ENCODE measurements at regions not wholly inside any gene's neighbourhood (a gene's known extent, or its start where the extent isn't known, plus 50 kb on each side); places are given as distances from the start of the nearest gene placed in this dataset.

DNA sequence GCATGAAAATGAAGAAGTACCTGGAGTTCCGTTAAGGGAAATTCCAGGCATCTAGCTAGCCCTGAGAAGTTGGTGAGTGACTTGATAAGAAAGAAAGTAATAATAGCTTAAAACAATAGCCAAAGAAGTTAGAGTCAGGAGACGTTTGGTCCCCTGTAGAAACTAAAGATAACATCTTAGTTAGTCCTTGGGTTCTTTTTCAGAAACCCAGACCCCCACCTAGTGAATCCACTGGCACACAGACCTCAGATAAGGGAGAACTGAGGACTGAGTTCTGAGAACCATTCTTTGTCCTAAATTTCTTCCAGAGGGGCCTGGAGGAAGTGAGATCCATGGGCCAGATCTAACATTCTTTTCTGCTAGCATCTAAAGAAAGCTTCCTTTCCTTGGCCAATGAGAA, 335.4 kb downstream of the SLC4A3 start:
- peaks cover 2% of the 10 kb centered on the region for H3K27me3 Mint-ChIP-seq (ENCODE audit: unreplicated experiment)
- TF ChIP-seq, protein P1, sequence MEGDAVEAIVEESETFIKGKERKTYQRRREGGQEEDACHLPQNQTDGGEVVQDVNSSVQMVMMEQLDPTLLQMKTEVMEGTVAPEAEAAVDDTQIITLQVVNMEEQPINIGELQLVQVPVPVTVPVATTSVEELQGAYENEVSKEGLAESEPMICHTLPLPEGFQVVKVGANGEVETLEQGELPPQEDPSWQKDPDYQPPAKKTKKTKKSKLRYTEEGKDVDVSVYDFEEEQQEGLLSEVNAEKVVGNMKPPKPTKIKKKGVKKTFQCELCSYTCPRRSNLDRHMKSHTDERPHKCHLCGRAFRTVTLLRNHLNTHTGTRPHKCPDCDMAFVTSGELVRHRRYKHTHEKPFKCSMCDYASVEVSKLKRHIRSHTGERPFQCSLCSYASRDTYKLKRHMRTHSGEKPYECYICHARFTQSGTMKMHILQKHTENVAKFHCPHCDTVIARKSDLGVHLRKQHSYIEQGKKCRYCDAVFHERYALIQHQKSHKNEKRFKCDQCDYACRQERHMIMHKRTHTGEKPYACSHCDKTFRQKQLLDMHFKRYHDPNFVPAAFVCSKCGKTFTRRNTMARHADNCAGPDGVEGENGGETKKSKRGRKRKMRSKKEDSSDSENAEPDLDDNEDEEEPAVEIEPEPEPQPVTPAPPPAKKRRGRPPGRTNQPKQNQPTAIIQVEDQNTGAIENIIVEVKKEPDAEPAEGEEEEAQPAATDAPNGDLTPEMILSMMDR (IDR thresholded peaks at IDR 0.05; ENCODE audit: partially characterized antibody, unreplicated experiment) = no peak
- H3K36me3 Mint-ChIP-seq (ENCODE audit: unreplicated experiment) = no peaks in the 10 kb centered on the region
- peaks cover 1% of the 10 kb centered on the region for H3K9me3 Mint-ChIP-seq (ENCODE audit: unreplicated experiment)
- no peaks in the 10 kb centered on the region for H3K4me1 Mint-ChIP-seq (ENCODE audit: low read depth, unreplicated experiment)
- no peak overlapping the region for H3K4me3 Mint-ChIP-seq (ENCODE audit: unreplicated experiment)
- no peak for DNase-seq
- H3K27ac Mint-ChIP-seq (ENCODE audit: unreplicated experiment) = no peak overlapping the region

DNA sequence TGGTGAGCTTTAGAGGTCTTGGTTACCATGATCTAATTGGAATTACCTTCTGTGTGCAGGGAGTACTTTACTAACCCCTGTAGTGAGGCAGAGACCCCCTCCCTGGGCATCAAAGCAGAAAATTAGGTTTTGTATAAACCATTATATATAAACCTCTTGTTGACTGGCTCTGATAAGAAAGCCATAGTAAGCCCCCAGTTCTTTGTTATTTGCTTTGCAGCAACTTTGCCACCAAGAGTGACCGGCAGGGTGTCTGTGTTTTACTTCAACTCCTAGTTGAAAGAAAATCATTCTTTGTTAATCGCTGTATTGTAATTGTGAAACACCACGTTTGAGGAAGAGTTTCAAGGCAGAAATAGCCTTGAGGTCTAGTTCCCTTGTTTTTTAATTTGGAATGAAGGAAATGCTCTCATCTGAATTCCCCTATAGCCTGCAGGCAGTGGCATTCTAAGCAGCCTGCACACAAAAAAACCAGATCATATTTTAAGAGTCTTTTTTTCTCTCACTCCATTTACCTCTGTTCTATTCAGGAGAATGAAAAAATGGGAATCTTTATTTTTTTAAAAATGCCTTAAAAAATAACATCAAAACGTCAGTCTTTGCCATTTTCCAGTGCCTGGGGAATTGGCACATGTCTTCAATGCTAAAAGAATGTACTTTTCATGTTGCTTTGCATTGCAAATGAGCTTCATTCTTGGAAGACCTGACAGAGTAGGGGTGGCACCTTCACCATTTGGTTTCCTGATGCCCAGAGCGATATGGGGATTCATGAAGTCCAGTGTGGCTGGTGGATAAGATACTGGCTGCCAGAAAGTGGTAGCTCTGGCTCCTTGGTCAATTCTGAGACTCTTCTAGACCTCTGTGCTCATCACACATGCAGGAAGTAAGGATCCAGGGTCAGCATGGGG, 338.1 kb downstream of the SLC4A3 start:
- Mint-ChIP-seq H3K27ac (ENCODE audit: unreplicated experiment) (no peak overlapping the region), H3K36me3 (ENCODE audit: unreplicated experiment) (no peaks in the 10 kb centered on the region), H3K4me1 (ENCODE audit: low read depth, unreplicated experiment) (no peaks in the 10 kb centered on the region), H3K27me3 (ENCODE audit: unreplicated experiment) (peaks cover 2% of the 10 kb centered on the region), H3K9me3 (ENCODE audit: unreplicated experiment) (no peaks in the 10 kb centered on the region), H3K4me3 (ENCODE audit: unreplicated experiment) (no peak overlapping the region)
- DNase-seq = no peak
- TF ChIP-seq, protein P1 (IDR thresholded peaks at IDR 0.05; ENCODE audit: partially characterized antibody, unreplicated experiment) = no peak

DNA sequence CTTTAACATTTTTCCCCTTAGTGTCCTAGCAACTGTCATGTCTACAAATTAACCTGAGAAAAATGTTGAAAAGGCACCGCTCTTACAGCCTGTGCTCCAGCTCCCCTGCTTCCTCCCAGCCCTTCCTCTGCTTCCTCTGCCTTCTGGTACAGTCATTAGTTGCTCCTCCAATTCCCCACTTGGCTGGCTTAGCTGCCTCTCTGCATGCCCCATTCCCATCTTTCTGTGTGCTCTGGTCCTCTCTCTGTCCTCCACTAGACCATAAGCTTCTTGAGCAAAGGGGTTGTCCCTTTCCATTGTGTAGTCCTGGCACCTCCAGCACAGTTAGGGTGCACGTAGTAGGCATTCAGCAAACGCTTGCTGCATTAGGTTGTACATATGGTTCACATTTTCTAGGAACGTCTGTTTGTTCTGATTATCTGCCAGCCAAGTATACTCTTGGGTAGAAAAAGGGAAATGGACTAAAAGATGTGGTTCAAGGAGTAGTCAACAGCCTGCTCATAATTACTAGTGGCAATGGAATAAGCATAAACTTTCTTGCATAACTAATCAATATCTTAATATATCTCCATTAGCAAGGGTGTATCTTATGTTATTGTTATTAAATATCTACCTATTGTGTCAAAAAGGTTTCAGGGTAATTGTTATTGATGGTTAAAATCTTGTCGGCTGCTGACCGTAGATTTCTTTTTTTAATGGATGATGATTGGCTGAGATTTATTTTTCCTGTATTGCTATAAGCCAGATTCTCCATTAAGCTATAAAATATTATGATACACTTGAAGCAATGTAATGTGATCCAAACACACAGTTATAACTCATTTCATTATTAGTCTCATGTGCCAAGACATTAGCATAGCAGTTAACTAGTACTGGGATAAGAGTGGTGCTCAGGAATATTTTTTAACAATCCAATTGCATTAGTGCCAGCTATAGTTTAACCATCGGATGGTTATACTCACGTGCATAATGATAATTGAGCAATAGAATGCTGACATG, 340.1 kb downstream of the SLC4A3 start:
- Mint-ChIP-seq H3K4me3 (ENCODE audit: unreplicated experiment) (no peak overlapping the region), H3K4me1 (ENCODE audit: low read depth, unreplicated experiment) (no peaks in the 10 kb centered on the region), H3K36me3 (ENCODE audit: unreplicated experiment) (no peaks in the 10 kb centered on the region), H3K27me3 (ENCODE audit: unreplicated experiment) (peaks cover 2% of the 10 kb centered on the region), H3K9me3 (ENCODE audit: unreplicated experiment) (no peaks in the 10 kb centered on the region), H3K27ac (ENCODE audit: unreplicated experiment) (no peak overlapping the region)
- TF ChIP-seq, protein P1 (IDR thresholded peaks at IDR 0.05; ENCODE audit: partially characterized antibody, unreplicated experiment) = no peak
- no peak for DNase-seq

DNA sequence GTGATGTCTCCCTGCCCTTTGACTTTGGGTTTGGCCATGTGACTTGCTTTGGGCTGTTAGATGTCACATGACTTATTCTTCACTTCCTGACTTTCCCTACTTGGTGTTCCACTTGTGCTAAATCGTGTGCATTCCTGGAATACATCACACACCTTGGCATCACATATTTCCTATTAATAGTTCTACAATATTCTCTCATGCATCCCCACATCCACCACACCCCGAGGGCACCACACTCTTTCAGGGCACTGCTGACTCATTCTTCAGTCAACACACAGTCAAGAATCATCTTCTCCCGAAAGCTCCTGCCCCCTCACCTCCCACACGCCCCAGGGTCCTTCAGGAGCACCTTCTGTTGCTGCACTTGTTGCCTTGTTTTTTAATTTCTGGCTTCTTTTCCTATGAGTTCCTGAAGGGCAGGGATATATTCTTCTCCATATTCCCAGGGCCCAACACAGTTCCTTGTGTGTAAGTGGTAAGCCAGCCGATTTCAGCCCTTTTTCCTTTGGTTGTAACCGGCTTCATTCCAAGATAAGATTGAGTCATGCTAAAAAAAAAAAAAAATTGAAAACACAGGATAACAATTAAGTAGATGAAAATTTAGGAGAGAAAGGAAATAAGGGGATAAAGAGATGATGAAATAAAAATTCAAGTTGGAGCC, 341.4 kb downstream of the SLC4A3 start:
- TF ChIP-seq, protein P1 (IDR thresholded peaks at IDR 0.05; ENCODE audit: partially characterized antibody, unreplicated experiment) = no peak
- no peak for DNase-seq
- no peaks in the 10 kb centered on the region for H3K9me3 Mint-ChIP-seq (ENCODE audit: unreplicated experiment)
- peaks cover 2% of the 10 kb centered on the region for H3K27me3 Mint-ChIP-seq (ENCODE audit: unreplicated experiment)
- no peaks in the 10 kb centered on the region for H3K36me3 Mint-ChIP-seq (ENCODE audit: unreplicated experiment)
- H3K4me1 Mint-ChIP-seq (ENCODE audit: low read depth, unreplicated experiment) = no peaks in the 10 kb centered on the region
- no peak overlapping the region for H3K4me3 Mint-ChIP-seq (ENCODE audit: unreplicated experiment)
- H3K27ac Mint-ChIP-seq (ENCODE audit: unreplicated experiment) = no peak overlapping the region
